Testis (tissue), 2 donors: ENCODE measurements at regions not wholly inside any gene's neighbourhood (a gene's known extent, or its start where the extent isn't known, plus 50 kb on each side); places are given as distances from the start of the nearest gene placed in this dataset.

ENCODE experiments used
- DNase-seq: peaks from one replicate; pipeline ENCODE4 v3.0.0-alpha.2; 2019
- H3K27ac ChIP-seq, 2 donors: fragments of 200-600 bp; sonication (generic); one replicate each; pipeline ENCODE4 v1.5.1; 2019
- H3K27me3 ChIP-seq: fragments of 200-600 bp; sonication (generic); one replicate; pipeline ENCODE4 v1.5.1; 2019
- H3K36me3 ChIP-seq: fragments of 200-600 bp; sonication (generic); one replicate; pipeline ENCODE4 v1.5.1; 2017; ENCODE audit warnings: low read depth; ENCODE audit errors: missing control alignments
- H3K4me1 ChIP-seq: fragments of 200-600 bp; sonication (generic); one replicate; pipeline ENCODE4 v1.5.1; 2019
- H3K4me3 ChIP-seq, 2 donors: fragments of 200-600 bp; sonication (generic); one replicate each; pipeline ENCODE4 v1.5.1; 2017 to 2019
- H3K9me3 ChIP-seq: fragments of 200-600 bp; sonication (generic); one replicate; pipeline ENCODE4 v1.5.1; 2017
- POLR2A ChIP-seq: fragments of 450-650 bp; IDR thresholded peaks from one replicate; pipeline ENCODE4 v1.6.1; 2017; ENCODE audit warnings: antibody characterized with exemption, mild to moderate bottlenecking, moderate library complexity
- WGBS, 2 donors: methylation state at CpG; one replicate each; pipeline ENCODE4 v1.1.5; 2018; 5-methylcytosine and 5-hydroxymethylcytosine counted together
- intact Hi-C: fragments of 100-400 bp; cut with DNase I; formaldehyde crosslinking; loops from one replicate; pipeline ENCODE4 v1.15.1; 2023; ENCODE audit warnings: low total_unique reads
- small RNA-seq, 2 donors: library from RNA; depleted of rRNA; stranded (forward); fragments of <200 nt; gene quantifications; one replicate each; pipeline ENCODE3, GENCODE V24; 2016
- TF ChIP-seq, protein P1 (sequence below), 3 experiments: fragments of 450-650 bp in 2 of 3; fragments of 200-600 bp in 1 of 3; sonication (generic) in 1 of 3; IDR thresholded peaks; one replicate each; pipeline ENCODE4 v1.5.1; 2016 to 2019; ENCODE audit warnings: antibody characterized with exemption in 3 of 3, mild to moderate bottlenecking in 2 of 3, moderate library complexity in 1 of 3

DNA sequence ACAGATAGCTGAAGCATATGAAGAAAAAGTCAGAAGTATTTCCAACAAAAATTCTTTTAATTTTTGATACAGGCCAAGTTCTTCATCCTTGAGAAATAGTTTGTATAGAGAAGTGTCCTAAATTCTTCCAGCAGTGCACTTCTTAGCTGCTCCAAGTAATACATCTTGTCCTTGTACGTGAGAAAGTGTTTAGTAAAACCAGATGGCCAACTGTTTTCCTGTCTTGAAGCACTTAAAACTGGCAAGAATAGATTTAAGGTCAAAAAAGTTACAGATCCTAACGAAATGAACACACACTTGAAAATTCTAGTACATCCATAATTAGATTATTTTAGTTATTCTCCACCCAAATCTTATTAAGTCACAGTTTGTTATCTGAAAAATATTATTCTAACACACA lies 52.2 kb upstream of the HSF2 start:
- no peaks in the 10 kb centered on the region for H3K4me1 ChIP-seq
- WGBS, 2 donors, result 44 to 57% methylated on average over 2 of the region's 2 CpGs
- H3K4me3 ChIP-seq, result no peak overlapping the region
- no peaks in the 10 kb centered on the region for H3K27me3 ChIP-seq
- H3K9me3 ChIP-seq, result no peaks in the 10 kb centered on the region
- no peak overlapping the region for H3K27ac ChIP-seq
- no peaks in the 10 kb centered on the region for H3K36me3 ChIP-seq
- no peak for TF ChIP-seq POLR2A
- TF ChIP-seq, protein P1, sequence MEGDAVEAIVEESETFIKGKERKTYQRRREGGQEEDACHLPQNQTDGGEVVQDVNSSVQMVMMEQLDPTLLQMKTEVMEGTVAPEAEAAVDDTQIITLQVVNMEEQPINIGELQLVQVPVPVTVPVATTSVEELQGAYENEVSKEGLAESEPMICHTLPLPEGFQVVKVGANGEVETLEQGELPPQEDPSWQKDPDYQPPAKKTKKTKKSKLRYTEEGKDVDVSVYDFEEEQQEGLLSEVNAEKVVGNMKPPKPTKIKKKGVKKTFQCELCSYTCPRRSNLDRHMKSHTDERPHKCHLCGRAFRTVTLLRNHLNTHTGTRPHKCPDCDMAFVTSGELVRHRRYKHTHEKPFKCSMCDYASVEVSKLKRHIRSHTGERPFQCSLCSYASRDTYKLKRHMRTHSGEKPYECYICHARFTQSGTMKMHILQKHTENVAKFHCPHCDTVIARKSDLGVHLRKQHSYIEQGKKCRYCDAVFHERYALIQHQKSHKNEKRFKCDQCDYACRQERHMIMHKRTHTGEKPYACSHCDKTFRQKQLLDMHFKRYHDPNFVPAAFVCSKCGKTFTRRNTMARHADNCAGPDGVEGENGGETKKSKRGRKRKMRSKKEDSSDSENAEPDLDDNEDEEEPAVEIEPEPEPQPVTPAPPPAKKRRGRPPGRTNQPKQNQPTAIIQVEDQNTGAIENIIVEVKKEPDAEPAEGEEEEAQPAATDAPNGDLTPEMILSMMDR (IDR thresholded peaks at IDR 0.05), result no peak
- no peak for DNase-seq
- intact Hi-C loops, result no loop called here

DNA sequence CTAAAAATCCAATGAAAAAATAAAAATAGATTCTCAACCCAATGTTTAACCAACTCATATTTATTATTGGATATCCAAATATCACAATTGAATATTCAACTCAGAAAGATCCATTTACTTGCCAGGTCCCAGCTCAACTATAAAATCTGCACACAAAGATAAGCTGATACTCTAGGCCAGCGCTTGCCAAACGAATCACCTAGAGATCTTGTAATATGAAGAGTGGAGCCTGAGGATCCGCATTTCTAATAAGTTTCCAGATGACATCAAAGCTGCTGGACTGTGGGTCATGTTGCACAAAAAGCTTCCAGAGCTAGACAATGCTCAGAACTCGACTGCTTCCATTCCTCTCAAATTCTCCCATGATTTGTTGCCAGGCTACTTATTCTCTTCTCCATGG lies 51.7 kb upstream of the HSF2 start:
- no peak for TF ChIP-seq POLR2A
- TF ChIP-seq, protein P1 (IDR thresholded peaks at IDR 0.05), result no peak
- WGBS, 2 donors, result 83 to 91% methylated on average over 4 of the region's 4 CpGs
- intact Hi-C loops, result no loop called here

More for the DNA sequence above, 51.7 kb upstream of the HSF2 start:
- DNase-seq, result no peak
- Histone ChIP-seq H3K27me3 (no peaks in the 10 kb centered on the region), H3K9me3 (no peaks in the 10 kb centered on the region), H3K4me3 (no peak overlapping the region), H3K4me1 (no peaks in the 10 kb centered on the region), H3K27ac (no peak overlapping the region), H3K36me3 (no peaks in the 10 kb centered on the region)

Small RNAs in the stretch of these regions (small RNA-seq; reads per million reads assigned to genes)
- 0 reads per million in 2 donors for gene AL603865.2
- 0 reads per million in 2 donors for gene RNU1-18P
- 0 to 0.18 reads per million in 2 donors for gene RNU2-8P
- gene RNU4-76P, result 0 reads per million in 2 donors
